ENCODE measurements at regions not wholly inside any gene's neighbourhood (a gene's known extent, or its start where the extent isn't known, plus 50 kb on each side); places are given as distances from the start of the nearest gene placed in this dataset.

DNA sequence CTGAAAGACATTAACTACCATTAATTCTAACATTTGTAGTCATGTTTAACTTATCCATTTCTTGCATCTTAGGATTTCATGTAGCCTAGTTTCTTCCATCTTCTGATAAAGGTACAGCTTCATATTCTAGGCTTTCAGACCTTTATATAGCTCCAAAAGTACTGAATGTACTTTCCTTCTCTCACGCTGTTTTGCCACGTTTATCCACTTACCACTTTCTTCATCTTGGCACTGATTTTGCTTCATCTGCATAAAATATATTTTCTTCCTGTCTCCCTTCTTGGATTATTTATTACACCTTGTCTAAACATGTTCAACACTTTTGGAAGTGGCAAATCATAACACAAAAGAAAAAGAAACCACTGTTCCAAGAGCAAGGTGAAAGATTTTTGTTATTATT is 553.8 kb downstream of the DTWD2 start:
- TF ChIP-seq, protein P1, sequence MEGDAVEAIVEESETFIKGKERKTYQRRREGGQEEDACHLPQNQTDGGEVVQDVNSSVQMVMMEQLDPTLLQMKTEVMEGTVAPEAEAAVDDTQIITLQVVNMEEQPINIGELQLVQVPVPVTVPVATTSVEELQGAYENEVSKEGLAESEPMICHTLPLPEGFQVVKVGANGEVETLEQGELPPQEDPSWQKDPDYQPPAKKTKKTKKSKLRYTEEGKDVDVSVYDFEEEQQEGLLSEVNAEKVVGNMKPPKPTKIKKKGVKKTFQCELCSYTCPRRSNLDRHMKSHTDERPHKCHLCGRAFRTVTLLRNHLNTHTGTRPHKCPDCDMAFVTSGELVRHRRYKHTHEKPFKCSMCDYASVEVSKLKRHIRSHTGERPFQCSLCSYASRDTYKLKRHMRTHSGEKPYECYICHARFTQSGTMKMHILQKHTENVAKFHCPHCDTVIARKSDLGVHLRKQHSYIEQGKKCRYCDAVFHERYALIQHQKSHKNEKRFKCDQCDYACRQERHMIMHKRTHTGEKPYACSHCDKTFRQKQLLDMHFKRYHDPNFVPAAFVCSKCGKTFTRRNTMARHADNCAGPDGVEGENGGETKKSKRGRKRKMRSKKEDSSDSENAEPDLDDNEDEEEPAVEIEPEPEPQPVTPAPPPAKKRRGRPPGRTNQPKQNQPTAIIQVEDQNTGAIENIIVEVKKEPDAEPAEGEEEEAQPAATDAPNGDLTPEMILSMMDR (IDR thresholded peaks at IDR 0.05): no peak
- no peak for TF ChIP-seq EP300 (IDR thresholded peaks at IDR 0.05)
- TF ChIP-seq POLR2A (IDR thresholded peaks at IDR 0.05): no peak
- TF ChIP-seq POLR2AphosphoS5 (IDR thresholded peaks at IDR 0.05): peak; percentile 78
- WGBS, 2 donors (ENCODE audit: low coverage in 1 of 2): 23 to 50% methylated on average over 2 of the region's 2 CpGs
- Histone ChIP-seq H3K27me3 (no peaks in the 10 kb centered on the region), H3K27ac (peak overlapping the region; percentile 60 to 84 (median 72)), H3K36me3 (no peaks in the 10 kb centered on the region), H3K4me1 (peaks cover 0 to 18% (median 0%) of the 10 kb centered on the region in 3 donors), H3K4me3 (no peak overlapping the region), H3K9me3 (no peaks in the 10 kb centered on the region)
- ATAC-seq: peak; percentile 77

DNA sequence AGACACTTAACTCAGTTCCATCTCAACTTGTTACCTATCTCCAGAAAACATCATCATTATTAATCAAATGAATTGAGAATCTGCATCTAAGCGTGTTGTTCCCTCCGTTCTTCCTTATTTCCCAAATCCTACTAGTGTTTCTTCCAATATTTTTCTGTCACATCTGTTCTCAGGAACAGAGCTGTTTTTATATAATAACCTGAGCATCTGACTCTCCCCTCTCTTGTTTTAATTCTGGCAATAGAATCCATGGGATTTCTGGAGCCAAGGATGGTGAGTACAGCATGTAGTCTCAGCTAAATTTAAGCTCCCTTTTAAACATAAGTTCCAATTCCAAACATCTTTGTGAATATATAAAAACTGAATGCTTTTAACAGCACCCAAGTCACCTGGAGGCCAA is 558.3 kb downstream of the DTWD2 start:
- no peaks in the 10 kb centered on the region for H3K36me3 ChIP-seq
- no peak overlapping the region for H3K4me3 ChIP-seq
- peaks cover 0 to 12% (median 0%) of the 10 kb centered on the region in 3 donors for H3K4me1 ChIP-seq
- ATAC-seq: no peak
- WGBS, 2 donors (ENCODE audit: low coverage in 1 of 2): 87 to 96% methylated on average over 2 of the region's 2 CpGs
- peaks cover 0 to 6% (median 0%) of the 10 kb centered on the region in 3 donors for H3K9me3 ChIP-seq
- TF ChIP-seq POLR2AphosphoS5 (IDR thresholded peaks at IDR 0.05): no peak
- no peaks in the 10 kb centered on the region for H3K27me3 ChIP-seq
- peak overlapping the region in 1 of 4 donors; percentile 9 for H3K27ac ChIP-seq

DNA sequence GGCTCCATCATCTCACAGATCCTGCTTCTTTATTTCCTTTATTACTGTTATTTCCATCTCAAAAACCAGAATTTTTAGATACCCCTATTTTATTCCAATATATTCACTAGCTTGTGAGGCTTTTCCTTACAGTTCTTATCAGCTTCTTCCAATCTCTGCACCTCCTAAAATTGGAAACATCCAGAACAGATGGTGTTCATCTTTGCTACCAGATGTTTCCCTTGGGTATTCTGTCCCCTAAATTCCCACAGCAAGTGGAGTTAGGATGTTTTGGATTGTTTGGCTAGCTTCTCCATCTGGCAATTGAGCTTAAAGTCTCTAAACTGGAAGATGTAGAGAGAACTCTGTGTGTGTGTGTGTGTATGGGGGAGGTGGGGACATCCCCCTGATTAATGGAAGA is 580.4 kb downstream of the DTWD2 start:
- no peak for ATAC-seq
- no peaks in the 10 kb centered on the region for H3K4me1 ChIP-seq
- TF ChIP-seq EP300 (IDR thresholded peaks at IDR 0.05) (no peak), POLR2AphosphoS5 (IDR thresholded peaks at IDR 0.05) (no peak), POLR2A (IDR thresholded peaks at IDR 0.05) (no peak)
- TF ChIP-seq, protein P1 (IDR thresholded peaks at IDR 0.05): no peak
- H3K9me3 ChIP-seq: no peaks in the 10 kb centered on the region
- H3K4me3 ChIP-seq: no peak overlapping the region
- H3K27me3 ChIP-seq: no peaks in the 10 kb centered on the region
- H3K27ac ChIP-seq: no peak overlapping the region
- no peaks in the 10 kb centered on the region for H3K36me3 ChIP-seq

DNA sequence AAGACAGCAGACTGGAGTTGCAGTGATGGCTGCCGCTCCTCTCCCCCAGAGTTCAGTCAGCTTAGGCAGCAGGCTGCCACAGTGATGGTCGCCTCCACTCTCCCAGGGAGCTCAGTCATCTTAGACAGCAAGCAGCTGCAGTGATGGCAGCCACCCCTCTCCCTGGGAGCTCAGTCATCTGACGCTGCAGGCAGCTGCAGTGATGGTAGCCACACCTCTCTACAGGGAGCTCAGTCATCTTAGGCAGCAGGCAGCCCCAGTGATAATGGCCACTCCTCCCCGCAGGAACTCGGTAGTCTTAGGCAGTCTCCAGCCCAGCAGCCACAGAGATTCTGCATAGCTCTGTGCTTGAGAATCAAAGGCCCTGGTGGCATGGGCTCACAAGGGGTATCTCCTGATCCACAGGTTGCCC is 582.7 kb downstream of the DTWD2 start:
- Histone ChIP-seq H3K36me3 (no peaks in the 10 kb centered on the region), H3K4me1 (no peaks in the 10 kb centered on the region), H3K4me3 (no peak overlapping the region), H3K27me3 (no peaks in the 10 kb centered on the region), H3K27ac (no peak overlapping the region), H3K9me3 (no peaks in the 10 kb centered on the region)
- no CpG with 5 or more reads among the region's 5 CpGs for WGBS, 2 donors (ENCODE audit: low coverage in 1 of 2)
- TF ChIP-seq EP300 (IDR thresholded peaks at IDR 0.05) (no peak), POLR2AphosphoS5 (IDR thresholded peaks at IDR 0.05) (no peak), POLR2A (IDR thresholded peaks at IDR 0.05) (no peak)
- TF ChIP-seq, protein P1 (IDR thresholded peaks at IDR 0.05): no peak
- no peak for ATAC-seq

DNA sequence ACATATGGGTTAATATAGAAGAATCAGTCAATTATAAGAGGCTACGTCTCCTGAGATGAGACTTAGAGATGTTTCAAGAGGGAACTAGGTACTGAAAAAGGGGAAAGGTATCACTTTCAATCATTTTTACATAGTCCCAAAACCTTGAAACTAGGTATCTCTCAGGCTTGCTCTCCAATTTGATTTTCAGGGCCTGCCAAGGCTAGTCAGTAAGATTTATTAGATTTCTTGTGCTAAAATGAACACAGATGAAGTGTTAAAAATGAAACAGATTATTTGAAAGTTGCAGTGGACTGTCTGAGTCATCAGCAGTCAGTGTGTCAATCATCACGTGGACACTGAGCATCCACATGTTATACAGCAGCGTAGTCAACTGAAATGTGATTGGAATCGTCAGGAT is 591.1 kb downstream of the DTWD2 start:
- no peaks in the 10 kb centered on the region for H3K27me3 ChIP-seq
- ATAC-seq: no peak
- no peaks in the 10 kb centered on the region for H3K4me1 ChIP-seq
- no peak overlapping the region for H3K27ac ChIP-seq
- WGBS, 2 donors (ENCODE audit: low coverage in 1 of 2): 76 to 81% methylated on average over 4 of the region's 4 CpGs
- H3K9me3 ChIP-seq: no peaks in the 10 kb centered on the region
- TF ChIP-seq, protein P1 (IDR thresholded peaks at IDR 0.05): no peak
- no peak for TF ChIP-seq POLR2A (IDR thresholded peaks at IDR 0.05)
- TF ChIP-seq POLR2AphosphoS5 (IDR thresholded peaks at IDR 0.05): no peak
- no peak for TF ChIP-seq EP300 (IDR thresholded peaks at IDR 0.05)
- no peak overlapping the region for H3K4me3 ChIP-seq
- no peaks in the 10 kb centered on the region for H3K36me3 ChIP-seq
